Endothelial cell of umbilical vein (primary cell): ENCODE measurements at regions not wholly inside any gene's neighbourhood (a gene's known extent, or its start where the extent isn't known, plus 50 kb on each side); places are given as distances from the start of the nearest gene placed in this dataset.

ENCODE experiments used
- BruUV-seq: library from RNA; stranded (reverse); fragments of 400-500 nt; replicated peaks from 2 replicates; lab custom pipeline; 2021; lab: Mats Ljungman, UMichigan
- CTCF ChIA-PET: fragments of 300-600, 350-600 bp; sonication (Branson Sonifier 250); formaldehyde crosslinking; loops from one replicate; lab custom pipeline; 2021; ENCODE audit warnings: antibody characterized with exemption, inconsistent platforms; lab: Charles Lee
- POLR2A ChIA-PET: fragments of 300-600, 350-600 bp; sonication (Branson Sonifier 250); formaldehyde crosslinking; loops from one replicate; lab custom pipeline; 2021; ENCODE audit warnings: antibody characterized with exemption, inconsistent platforms; lab: Charles Lee
- DNase-seq: peaks from one replicate; pipeline ENCODE4 v3.0.0-alpha.2; 2011; ENCODE audit warnings: low read depth, low spot score
- FAIRE-seq: peaks from 2 replicates; lab custom pipeline; 2011; peaks lifted over from hg19 to GRCh38; lab: Jason Lieb, UNC
- H2AFZ ChIP-seq: 2 replicates; pipeline ENCODE4 v1.6.0; 2012; ENCODE audit warnings: low read depth, low read length, control low read depth, inconsistent platforms
- H3K27ac ChIP-seq: 2 replicates; pipeline ENCODE4 v1.5.1; 2011; ENCODE audit warnings: low read depth, mild to moderate bottlenecking, control low read depth, low read length, moderate library complexity; ENCODE audit not compliant: insufficient read depth
- H3K27me3 ChIP-seq, 2 experiments: 2 replicates each; pipeline versions ENCODE4 v1.6.0 to v1.6.1; 2011; ENCODE audit warnings: low read length in 2 of 2, mixed read lengths in 1 of 2; ENCODE audit not compliant: control insufficient read depth in 2 of 2, insufficient read depth in 2 of 2
- H3K36me3 ChIP-seq, 2 experiments: 2 replicates in 1 of 2; 3 replicates in 1 of 2; pipeline ENCODE4 v1.5.1; 2011; ENCODE audit warnings: low read length in 2 of 2, mild to moderate bottlenecking in 1 of 2, moderate library complexity in 1 of 2; ENCODE audit not compliant: control insufficient read depth in 2 of 2, insufficient read depth in 2 of 2; ENCODE audit errors: extremely low read depth in 1 of 2
- H3K4me1 ChIP-seq: 3 replicates; pipeline ENCODE4 v1.5.1; 2011; ENCODE audit warnings: mild to moderate bottlenecking, low read length; ENCODE audit not compliant: control insufficient read depth, insufficient read depth; ENCODE audit errors: extremely low read depth
- H3K4me2 ChIP-seq: 2 replicates; pipeline ENCODE4 v1.6.1; 2011; ENCODE audit warnings: low read length, control low read depth, mixed read lengths; ENCODE audit not compliant: insufficient read depth
- H3K4me3 ChIP-seq, 3 experiments: fragments of 200-600 bp in 1 of 3; sonication (generic), shearing (Covaris generic) in 1 of 3; replicated peaks in 1 of 3; 2 replicates each; pipeline ENCODE4 v1.5.1; 2011 to 2016; ENCODE audit warnings: control low read depth in 3 of 3, low read length in 3 of 3, mild to moderate bottlenecking in 2 of 3, inconsistent platforms in 1 of 3, low read depth in 1 of 3, moderate library complexity in 1 of 3; ENCODE audit not compliant: insufficient read depth in 1 of 3
- H3K79me2 ChIP-seq: 2 replicates; pipeline ENCODE4 v1.6.0; 2012; ENCODE audit warnings: low read length, inconsistent platforms; ENCODE audit not compliant: control insufficient read depth, insufficient read depth
- H3K9ac ChIP-seq: replicated peaks from 2 replicates; pipeline ENCODE3; 2011; ENCODE audit warnings: low read length, control low read depth; ENCODE audit not compliant: insufficient read depth; ENCODE audit errors: extremely low read depth
- H3K9me1 ChIP-seq: replicated peaks from 3 replicates; pipeline ENCODE4 v1.6.0; 2011; ENCODE audit warnings: mild to moderate bottlenecking, low read length; ENCODE audit not compliant: control insufficient read depth, insufficient read depth; ENCODE audit errors: extremely low read depth
- H3K9me3 ChIP-seq: replicated peaks from 2 replicates; pipeline ENCODE4 v1.5.1; 2012; ENCODE audit warnings: low read length, inconsistent platforms; ENCODE audit not compliant: control insufficient read depth, insufficient read depth
- H4K20me1 ChIP-seq: replicated peaks from 2 replicates; pipeline ENCODE3; 2011; ENCODE audit warnings: mild to moderate bottlenecking, low read length; ENCODE audit not compliant: control insufficient read depth, insufficient read depth; ENCODE audit errors: extremely low read depth
- EZH2 ChIP-seq: IDR thresholded peaks from 2 replicates; pipeline ENCODE4 v1.6.1; 2012; ENCODE audit warnings: borderline replicate concordance, low read depth, mild to moderate bottlenecking, moderate library complexity, low read length, inconsistent platforms; ENCODE audit not compliant: severe bottlenecking
- FOS ChIP-seq: IDR thresholded peaks from 2 replicates; pipeline ENCODE4 v1.6.1; 2011; ENCODE audit warnings: mild to moderate bottlenecking, low read length, moderate library complexity, borderline replicate concordance; ENCODE audit not compliant: insufficient read depth
- GATA2 ChIP-seq: IDR thresholded peaks from 2 replicates; pipeline ENCODE4 v1.7.0; 2011; ENCODE audit warnings: low read depth, mild to moderate bottlenecking, moderate library complexity, mixed read lengths, low read length; ENCODE audit not compliant: insufficient read length, insufficient read depth
- JUN ChIP-seq: IDR thresholded peaks from 2 replicates; pipeline ENCODE4 v1.6.1; 2011; ENCODE audit warnings: borderline replicate concordance, low read depth; ENCODE audit not compliant: insufficient read length, insufficient read depth
- MYC ChIP-seq: IDR thresholded peaks from one replicate; pipeline ENCODE4 v1.6.1; 2011; ENCODE audit warnings: mild to moderate bottlenecking, low read depth, low read length
- POLR2A ChIP-seq: IDR thresholded peaks from 2 replicates; pipeline ENCODE4 v1.6.1; 2012; ENCODE audit warnings: low read depth, mild to moderate bottlenecking, control low read depth, low read length
- POLR2AphosphoS5 ChIP-seq: IDR thresholded peaks from 2 replicates; pipeline ENCODE4 v1.6.1; 2012; ENCODE audit warnings: low read depth, mild to moderate bottlenecking, control low read depth, low read length, moderate library complexity; ENCODE audit not compliant: insufficient read depth
- dilution Hi-C: fragments of 300-500 bp; cut with MboI; formaldehyde crosslinking; loops from one replicate; pipeline ENCODE4 v1.15.0; 2019; ENCODE audit warnings: low sequenced_read_pairs; ENCODE audit not compliant: extremely low pct_ligation_motif_present
- intact Hi-C: fragments of 100-400 bp; cut with micrococcal nuclease; formaldehyde crosslinking; loops from one replicate; pipeline ENCODE4 v1.10.0; 2022
- TF ChIP-seq, protein P1 (sequence below): IDR thresholded peaks from 2 replicates; pipeline ENCODE4 v1.6.1; 2011; ENCODE audit not compliant: insufficient read depth, insufficient read length
- TF ChIP-seq, protein P2 (sequence below), 2 donors: IDR thresholded peaks; 1 replicate in 1 of 2; 2 replicates in 1 of 2; pipeline ENCODE4 v1.5.1; 2011; ENCODE audit warnings: low read length in 2 of 2, mild to moderate bottlenecking in 2 of 2, moderate library complexity in 2 of 2, control low read depth in 1 of 2, inconsistent platforms in 1 of 2, low read depth in 1 of 2; ENCODE audit not compliant: insufficient read depth in 1 of 2; ENCODE audit errors: extremely low read depth in 1 of 2

- H3K27ac ChIP-seq: no peak overlapping the region
- H4K20me1 ChIP-seq: no peaks in the 10 kb centered on the region
- H3K4me3 ChIP-seq: no peak overlapping the region
- H3K27me3 ChIP-seq: no peaks in the 10 kb centered on the region
- no TSS peak for BruUV-seq
- no peaks in the 10 kb centered on the region for H3K79me2 ChIP-seq
- no peaks in the 10 kb centered on the region for H3K4me1 ChIP-seq
- no peaks in the 10 kb centered on the region for H3K36me3 ChIP-seq
- no peak for DNase-seq
- POLR2A ChIA-PET: no interaction called here
- no peak overlapping the region for H2AFZ ChIP-seq
- FAIRE-seq: no peak
- intact Hi-C loops: no loop called here
- no peaks in the 10 kb centered on the region for H3K9me1 ChIP-seq
- TF ChIP-seq POLR2AphosphoS5 (no peak), POLR2A (no peak), EZH2 (no peak), GATA2 (no peak), FOS (no peak), MYC (no peak), JUN (no peak)
- TF ChIP-seq, protein P1, sequence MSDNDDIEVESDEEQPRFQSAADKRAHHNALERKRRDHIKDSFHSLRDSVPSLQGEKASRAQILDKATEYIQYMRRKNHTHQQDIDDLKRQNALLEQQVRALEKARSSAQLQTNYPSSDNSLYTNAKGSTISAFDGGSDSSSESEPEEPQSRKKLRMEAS: no peak
- TF ChIP-seq, protein P2, sequence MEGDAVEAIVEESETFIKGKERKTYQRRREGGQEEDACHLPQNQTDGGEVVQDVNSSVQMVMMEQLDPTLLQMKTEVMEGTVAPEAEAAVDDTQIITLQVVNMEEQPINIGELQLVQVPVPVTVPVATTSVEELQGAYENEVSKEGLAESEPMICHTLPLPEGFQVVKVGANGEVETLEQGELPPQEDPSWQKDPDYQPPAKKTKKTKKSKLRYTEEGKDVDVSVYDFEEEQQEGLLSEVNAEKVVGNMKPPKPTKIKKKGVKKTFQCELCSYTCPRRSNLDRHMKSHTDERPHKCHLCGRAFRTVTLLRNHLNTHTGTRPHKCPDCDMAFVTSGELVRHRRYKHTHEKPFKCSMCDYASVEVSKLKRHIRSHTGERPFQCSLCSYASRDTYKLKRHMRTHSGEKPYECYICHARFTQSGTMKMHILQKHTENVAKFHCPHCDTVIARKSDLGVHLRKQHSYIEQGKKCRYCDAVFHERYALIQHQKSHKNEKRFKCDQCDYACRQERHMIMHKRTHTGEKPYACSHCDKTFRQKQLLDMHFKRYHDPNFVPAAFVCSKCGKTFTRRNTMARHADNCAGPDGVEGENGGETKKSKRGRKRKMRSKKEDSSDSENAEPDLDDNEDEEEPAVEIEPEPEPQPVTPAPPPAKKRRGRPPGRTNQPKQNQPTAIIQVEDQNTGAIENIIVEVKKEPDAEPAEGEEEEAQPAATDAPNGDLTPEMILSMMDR (IDR thresholded peaks at IDR 0.05; ENCODE audit: extremely low read depth in 1 of 2, insufficient read depth in 1 of 2, low read depth in 1 of 2, low read length in 2 of 2): no peak
- peaks cover 3% of the 10 kb centered on the region for H3K9me3 ChIP-seq
- no peak overlapping the region for H3K9ac ChIP-seq
- dilution Hi-C loops: no loop called here
- H3K4me2 ChIP-seq: no peak overlapping the region
- CTCF ChIA-PET: no interaction called here
Measured at GRCh38 chr5:25649628-25650265, 1005.0 kb upstream of the CDH10 start.
